GM12878 (cell line): ENCODE measurements at regions not wholly inside any gene's neighbourhood (a gene's known extent, or its start where the extent isn't known, plus 50 kb on each side); places are given as distances from the start of the nearest gene placed in this dataset.

Experiments used
- ATAC-seq: fragments of 200-7000 bp; cut with Tn5 transposase; 3 replicates; pipeline ENCODE4 v1.9.1; 2020; ENCODE audit warnings: mild to moderate bottlenecking, moderate library complexity
- BruUV-seq: library from RNA; stranded (reverse); fragments of 400-500 nt; replicated peaks from 2 replicates; lab custom pipeline; 2021; lab: Mats Ljungman, UMichigan
- CTCF ChIA-PET: fragments of 300-600 bp; sonication (Branson Sonifier 250); formaldehyde crosslinking; extraction: SDS; loops from one replicate; lab custom pipeline; 2021; ENCODE audit warnings: inconsistent platforms; lab: Yijun Ruan, JAX
- POLR2A ChIA-PET: fragments of 350-600 bp; formaldehyde crosslinking; extraction: SDS; loops from one replicate; lab custom pipeline; 2021; ENCODE audit warnings: inconsistent platforms; lab: Charles Lee
- RAD21 ChIA-PET: fragments of 300-600 bp; sonication (Branson Sonifier 250); formaldehyde crosslinking; loops from one replicate; lab custom pipeline; 2023; ENCODE audit warnings: antibody characterized with exemption; ENCODE audit not compliant: unreplicated experiment; lab: Charles Lee
- SMC1A ChIA-PET: fragments of 300-600 bp; sonication (Branson Sonifier 250); formaldehyde crosslinking; loops from one replicate; lab custom pipeline; 2023; ENCODE audit not compliant: unreplicated experiment, uncharacterized antibody; lab: Charles Lee
- DNase-seq: peaks from one replicate; pipeline ENCODE4 v3.0.0-alpha.2; 2011; ENCODE audit warnings: low read depth, low spot score
- FAIRE-seq: peaks from 3 replicates; lab custom pipeline; 2011; peaks lifted over from hg19 to GRCh38; lab: Jason Lieb, UNC
- H2AFZ ChIP-seq: 2 replicates; pipeline ENCODE4 v1.6.0; 2011; ENCODE audit warnings: low read depth, low read length, control low read depth; ENCODE audit not compliant: control insufficient read depth
- H3K27ac ChIP-seq: 2 replicates; pipeline ENCODE4 v1.5.1; 2011; ENCODE audit warnings: control low read depth; ENCODE audit not compliant: control insufficient read depth, insufficient read depth
- H3K27me3 ChIP-seq, 2 experiments: replicated peaks in 1 of 2; 2 replicates each; pipeline versions ENCODE4 v1.6.0 to v1.6.1; 2011; ENCODE audit warnings: low read length in 1 of 2; ENCODE audit not compliant: control insufficient read depth in 2 of 2, insufficient read depth in 2 of 2
- H3K36me3 ChIP-seq, 2 experiments: 2 replicates each; pipeline ENCODE4 v1.5.1; 2011; ENCODE audit warnings: low read length in 1 of 2; ENCODE audit not compliant: control insufficient read depth in 2 of 2, insufficient read depth in 2 of 2
- H3K4me1 ChIP-seq: 2 replicates; pipeline ENCODE4 v1.6.1; 2011; ENCODE audit warnings: mild to moderate bottlenecking, low read length, moderate library complexity, mixed read lengths; ENCODE audit not compliant: control insufficient read depth, insufficient read depth
- H3K4me2 ChIP-seq: 2 replicates; pipeline ENCODE4 v1.6.0; 2011; ENCODE audit warnings: control low read depth; ENCODE audit not compliant: control insufficient read depth, insufficient read depth
- H3K4me3 ChIP-seq: fragments of 200-600 bp; sonication (generic); 2 replicates; pipeline ENCODE4 v1.5.1; 2016
- H3K79me2 ChIP-seq: 2 replicates; pipeline ENCODE4 v1.6.0; 2011; ENCODE audit warnings: low read length; ENCODE audit not compliant: control insufficient read depth, insufficient read depth
- H3K9ac ChIP-seq: 2 replicates; pipeline ENCODE4 v1.8.0; 2011; ENCODE audit warnings: low read length, control low read depth, mixed read lengths; ENCODE audit not compliant: control insufficient read depth, insufficient read depth
- H3K9me3 ChIP-seq: replicated peaks from 3 replicates; pipeline ENCODE4 v1.5.1; 2011; ENCODE audit warnings: mild to moderate bottlenecking, low read length; ENCODE audit not compliant: control insufficient read depth, insufficient read depth
- H4K20me1 ChIP-seq: 2 replicates; pipeline ENCODE4 v1.6.0; 2011; ENCODE audit not compliant: control insufficient read depth, insufficient read depth
- EED ChIP-seq: sonication (generic); IDR thresholded peaks from 2 replicates; pipeline ENCODE4 v1.6.1; 2016; ENCODE audit warnings: antibody characterized with exemption, low read depth
- HDGF ChIP-seq: fragments of 450-650 bp; IDR thresholded peaks from 2 replicates; pipeline ENCODE4 v1.6.1; 2016; ENCODE audit warnings: antibody characterized with exemption
- IKZF1 ChIP-seq: fragments of 450-650 bp; conservative IDR thresholded peaks from 2 replicates; pipeline ENCODE4 v1.6.1; 2017; ENCODE audit warnings: antibody characterized with exemption, mild to moderate bottlenecking
- JUNB ChIP-seq: IDR thresholded peaks from 2 replicates; pipeline ENCODE4 v1.6.1; 2016; ENCODE audit warnings: antibody characterized with exemption, mild to moderate bottlenecking
- JUND ChIP-seq: IDR thresholded peaks from 2 replicates; pipeline ENCODE4 v1.6.1; 2012; ENCODE audit warnings: low read depth, mild to moderate bottlenecking, low read length, improper control_type of control experiment, moderate library complexity
- LARP7 ChIP-seq: fragments of 450-650 bp; IDR thresholded peaks from 2 replicates; pipeline ENCODE4 v1.6.1; 2017; ENCODE audit warnings: mild to moderate bottlenecking
- MYB ChIP-seq: fragments of 150-350 bp; IDR thresholded peaks from 2 replicates; pipeline ENCODE4 v1.6.1; 2014; ENCODE audit warnings: mild to moderate bottlenecking, low read depth, low read length, borderline replicate concordance
- NFYA ChIP-seq: IDR thresholded peaks from 2 replicates; pipeline ENCODE4 v1.6.1; 2011; ENCODE audit warnings: low read depth, mild to moderate bottlenecking, low read length, improper control_type of control experiment, borderline replicate concordance
- NFYB ChIP-seq: IDR thresholded peaks from 2 replicates; pipeline ENCODE4 v1.6.1; 2011; ENCODE audit warnings: low read depth, mild to moderate bottlenecking, low read length, improper control_type of control experiment, moderate library complexity; ENCODE audit not compliant: insufficient read depth
- POLR2A ChIP-seq: IDR thresholded peaks from 2 replicates; pipeline ENCODE4 v1.6.1; 2011; ENCODE audit warnings: low read depth, mild to moderate bottlenecking, low read length
- SMC3 ChIP-seq: IDR thresholded peaks from 2 replicates; pipeline ENCODE4 v1.6.1; 2011; ENCODE audit warnings: low read length, improper control_type of control experiment, borderline replicate concordance
- SPI1 ChIP-seq: IDR thresholded peaks from 2 replicates; pipeline ENCODE4 v1.6.1; 2011; ENCODE audit warnings: low read depth, mild to moderate bottlenecking, low read length, moderate library complexity, borderline replicate concordance; ENCODE audit not compliant: insufficient read depth
- SUPT20H ChIP-seq: IDR thresholded peaks from 2 replicates; pipeline ENCODE4 v1.6.1; 2011; ENCODE audit warnings: low read depth, mild to moderate bottlenecking, low read length, moderate library complexity, borderline replicate concordance; ENCODE audit not compliant: control insufficient read depth
- TARDBP ChIP-seq: IDR thresholded peaks from 2 replicates; pipeline ENCODE4 v1.6.1; 2016; ENCODE audit warnings: borderline replicate concordance
- ZBED1 ChIP-seq: IDR thresholded peaks from 2 replicates; pipeline ENCODE4 v1.6.1; 2016; ENCODE audit warnings: borderline replicate concordance
- WGBS: methylation state at CpG from one replicate; pipeline ENCODE4 v1.1.6; 2016; ENCODE audit warnings: low lambda C conversion rate; ENCODE audit not compliant: insufficient replicate concordance, insufficient coverage; ENCODE audit errors: missing lambda C conversion rate; 5-methylcytosine and 5-hydroxymethylcytosine counted together
- in situ Hi-C: fragments of 300-500 bp; cut with MboI; formaldehyde crosslinking; loops from 9 replicates; pipeline ENCODE4 v1.14.3; 2018; ENCODE audit warnings: mixed read lengths
- intact Hi-C: fragments of 100-400 bp; cut with micrococcal nuclease; formaldehyde crosslinking; loops from one replicate; pipeline ENCODE4 v1.14.2; 2022; ENCODE audit not compliant: unreplicated experiment
- TF ChIP-seq, protein P1 (sequence below): fragments of 450-650 bp; IDR thresholded peaks from 2 replicates; pipeline ENCODE4 v1.6.1; 2016; ENCODE audit warnings: mild to moderate bottlenecking
- TF ChIP-seq, protein P2 (sequence below): fragments of 150-350 bp; IDR thresholded peaks from 2 replicates; pipeline ENCODE4 v1.6.1; 2014; ENCODE audit warnings: mild to moderate bottlenecking, low read depth, low read length

DNA sequence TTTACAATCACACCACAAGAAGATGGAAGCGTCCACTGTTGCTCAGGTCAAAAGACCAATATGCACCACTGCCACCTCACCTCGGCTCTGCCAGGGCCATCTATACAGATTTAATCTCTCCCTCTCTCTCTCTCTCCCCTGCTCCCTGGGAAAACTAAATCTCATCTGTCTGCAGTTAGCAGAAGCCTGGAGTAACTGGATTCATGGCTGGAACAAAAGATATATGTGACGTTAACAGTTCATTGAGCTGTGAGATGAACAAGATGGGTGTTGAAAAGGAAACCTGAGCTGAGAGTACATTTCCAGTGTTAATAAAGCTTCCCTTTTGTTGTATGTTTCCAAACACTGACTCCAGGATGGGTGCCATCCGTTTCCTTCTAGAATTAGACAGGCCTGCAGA lies 369.7 kb downstream of the CDK5RAP2 start:
- POLR2A ChIA-PET: no interaction called here
- in situ Hi-C loops: no loop called here
- TF ChIP-seq NFYA (no peak), HDGF (no peak), SMC3 (no peak), JUND (no peak), JUNB (no peak), ZBED1 (no peak), TARDBP (no peak), SPI1 (no peak), IKZF1 (no peak), EED (no peak), SUPT20H (no peak), NFYB (no peak), LARP7 (no peak), POLR2A (no peak), MYB (no peak)
- TF ChIP-seq, protein P1, sequence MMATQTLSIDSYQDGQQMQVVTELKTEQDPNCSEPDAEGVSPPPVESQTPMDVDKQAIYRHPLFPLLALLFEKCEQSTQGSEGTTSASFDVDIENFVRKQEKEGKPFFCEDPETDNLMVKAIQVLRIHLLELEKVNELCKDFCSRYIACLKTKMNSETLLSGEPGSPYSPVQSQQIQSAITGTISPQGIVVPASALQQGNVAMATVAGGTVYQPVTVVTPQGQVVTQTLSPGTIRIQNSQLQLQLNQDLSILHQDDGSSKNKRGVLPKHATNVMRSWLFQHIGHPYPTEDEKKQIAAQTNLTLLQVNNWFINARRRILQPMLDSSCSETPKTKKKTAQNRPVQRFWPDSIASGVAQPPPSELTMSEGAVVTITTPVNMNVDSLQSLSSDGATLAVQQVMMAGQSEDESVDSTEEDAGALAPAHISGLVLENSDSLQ: no peak
- TF ChIP-seq, protein P2, sequence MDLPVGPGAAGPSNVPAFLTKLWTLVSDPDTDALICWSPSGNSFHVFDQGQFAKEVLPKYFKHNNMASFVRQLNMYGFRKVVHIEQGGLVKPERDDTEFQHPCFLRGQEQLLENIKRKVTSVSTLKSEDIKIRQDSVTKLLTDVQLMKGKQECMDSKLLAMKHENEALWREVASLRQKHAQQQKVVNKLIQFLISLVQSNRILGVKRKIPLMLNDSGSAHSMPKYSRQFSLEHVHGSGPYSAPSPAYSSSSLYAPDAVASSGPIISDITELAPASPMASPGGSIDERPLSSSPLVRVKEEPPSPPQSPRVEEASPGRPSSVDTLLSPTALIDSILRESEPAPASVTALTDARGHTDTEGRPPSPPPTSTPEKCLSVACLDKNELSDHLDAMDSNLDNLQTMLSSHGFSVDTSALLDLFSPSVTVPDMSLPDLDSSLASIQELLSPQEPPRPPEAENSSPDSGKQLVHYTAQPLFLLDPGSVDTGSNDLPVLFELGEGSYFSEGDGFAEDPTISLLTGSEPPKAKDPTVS: no peak

More for the DNA sequence above, 369.7 kb downstream of the CDK5RAP2 start:
- ChIA-PET CTCF (no interaction called here), RAD21 (no interaction called here), SMC1A (no interaction called here)
- H4K20me1 ChIP-seq: no peaks in the 10 kb centered on the region
- 31% methylated on average over 4 of the region's 4 CpGs for WGBS
- H2AFZ ChIP-seq: no peak overlapping the region
- H3K27ac ChIP-seq: no peak overlapping the region
- H3K4me1 ChIP-seq: no peaks in the 10 kb centered on the region
- no peak for FAIRE-seq
- H3K36me3 ChIP-seq: no peaks in the 10 kb centered on the region
- DNase-seq: no peak
- BruUV-seq: no TSS peak
- H3K9me3 ChIP-seq: no peaks in the 10 kb centered on the region
- no peak overlapping the region for H3K9ac ChIP-seq
- H3K27me3 ChIP-seq: no peaks in the 10 kb centered on the region
- H3K79me2 ChIP-seq: no peaks in the 10 kb centered on the region
- H3K4me2 ChIP-seq: no peak overlapping the region
- no peak for ATAC-seq
- intact Hi-C loops: no loop called here
- H3K4me3 ChIP-seq: no peak overlapping the region
